ENCODE measurements at regions not wholly inside any gene's neighbourhood (a gene's known extent, or its start where the extent isn't known, plus 50 kb on each side); places are given as distances from the start of the nearest gene placed in this dataset.

DNA sequence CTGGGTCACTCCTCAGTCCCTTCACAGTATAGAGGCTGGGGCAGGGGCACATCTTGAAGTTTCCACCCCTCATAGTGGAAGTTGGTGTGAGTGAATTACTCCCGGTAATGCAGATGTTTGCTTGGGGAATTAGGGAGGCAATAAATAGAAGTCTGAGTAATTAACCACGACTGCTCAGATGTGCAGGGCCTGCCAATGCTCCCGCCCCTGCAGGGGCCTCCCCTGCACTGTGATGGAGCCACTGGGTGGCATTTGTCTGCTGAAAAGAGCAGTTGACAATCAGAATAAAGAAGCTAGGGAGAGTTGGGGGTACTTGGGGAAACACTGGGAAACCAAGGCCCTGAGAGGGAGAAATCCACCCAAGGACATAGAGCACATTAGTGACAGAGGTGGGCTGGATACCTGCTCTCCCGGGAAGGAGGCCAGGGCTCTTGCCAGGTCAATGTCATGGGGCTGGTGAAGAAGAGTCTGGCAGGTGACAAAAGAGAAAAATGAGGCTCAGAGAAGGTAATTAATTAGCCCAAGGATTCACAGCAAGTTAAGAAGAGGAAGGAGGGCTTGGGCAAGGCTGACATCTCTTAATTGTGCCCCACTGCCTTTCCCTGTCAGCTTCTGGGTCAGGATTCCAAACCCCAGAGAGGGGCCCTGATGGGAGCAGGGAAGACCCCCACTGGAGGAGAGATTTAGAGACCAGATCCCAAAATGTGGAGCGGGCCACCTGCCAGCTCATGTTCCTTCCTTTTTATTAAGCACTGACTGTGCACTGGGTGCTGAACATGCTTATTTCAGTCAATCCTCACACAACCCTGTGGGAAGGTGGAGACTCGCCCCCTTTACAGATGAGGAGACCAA, 436.2 kb downstream of the MATN1 start:
- peaks cover 0 to 22% of the 10 kb centered on the region in 2 donors for H3K27me3 ChIP-seq
- H3K36me3 ChIP-seq, result no peaks in the 10 kb centered on the region
- H3K4me3 ChIP-seq, result no peak overlapping the region
- no peaks in the 10 kb centered on the region for H3K4me1 ChIP-seq
- H3K27ac ChIP-seq, result no peak overlapping the region
- peak in 1 of 2 donors; percentile 21 for DNase-seq
- no peaks in the 10 kb centered on the region for H3K9me3 ChIP-seq
- intact Hi-C loops (cut with DNase I; ENCODE audit: low total_unique reads), result no loop called here
- TF ChIP-seq, protein P1, sequence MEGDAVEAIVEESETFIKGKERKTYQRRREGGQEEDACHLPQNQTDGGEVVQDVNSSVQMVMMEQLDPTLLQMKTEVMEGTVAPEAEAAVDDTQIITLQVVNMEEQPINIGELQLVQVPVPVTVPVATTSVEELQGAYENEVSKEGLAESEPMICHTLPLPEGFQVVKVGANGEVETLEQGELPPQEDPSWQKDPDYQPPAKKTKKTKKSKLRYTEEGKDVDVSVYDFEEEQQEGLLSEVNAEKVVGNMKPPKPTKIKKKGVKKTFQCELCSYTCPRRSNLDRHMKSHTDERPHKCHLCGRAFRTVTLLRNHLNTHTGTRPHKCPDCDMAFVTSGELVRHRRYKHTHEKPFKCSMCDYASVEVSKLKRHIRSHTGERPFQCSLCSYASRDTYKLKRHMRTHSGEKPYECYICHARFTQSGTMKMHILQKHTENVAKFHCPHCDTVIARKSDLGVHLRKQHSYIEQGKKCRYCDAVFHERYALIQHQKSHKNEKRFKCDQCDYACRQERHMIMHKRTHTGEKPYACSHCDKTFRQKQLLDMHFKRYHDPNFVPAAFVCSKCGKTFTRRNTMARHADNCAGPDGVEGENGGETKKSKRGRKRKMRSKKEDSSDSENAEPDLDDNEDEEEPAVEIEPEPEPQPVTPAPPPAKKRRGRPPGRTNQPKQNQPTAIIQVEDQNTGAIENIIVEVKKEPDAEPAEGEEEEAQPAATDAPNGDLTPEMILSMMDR (IDR thresholded peaks at IDR 0.05), result no peak

DNA sequence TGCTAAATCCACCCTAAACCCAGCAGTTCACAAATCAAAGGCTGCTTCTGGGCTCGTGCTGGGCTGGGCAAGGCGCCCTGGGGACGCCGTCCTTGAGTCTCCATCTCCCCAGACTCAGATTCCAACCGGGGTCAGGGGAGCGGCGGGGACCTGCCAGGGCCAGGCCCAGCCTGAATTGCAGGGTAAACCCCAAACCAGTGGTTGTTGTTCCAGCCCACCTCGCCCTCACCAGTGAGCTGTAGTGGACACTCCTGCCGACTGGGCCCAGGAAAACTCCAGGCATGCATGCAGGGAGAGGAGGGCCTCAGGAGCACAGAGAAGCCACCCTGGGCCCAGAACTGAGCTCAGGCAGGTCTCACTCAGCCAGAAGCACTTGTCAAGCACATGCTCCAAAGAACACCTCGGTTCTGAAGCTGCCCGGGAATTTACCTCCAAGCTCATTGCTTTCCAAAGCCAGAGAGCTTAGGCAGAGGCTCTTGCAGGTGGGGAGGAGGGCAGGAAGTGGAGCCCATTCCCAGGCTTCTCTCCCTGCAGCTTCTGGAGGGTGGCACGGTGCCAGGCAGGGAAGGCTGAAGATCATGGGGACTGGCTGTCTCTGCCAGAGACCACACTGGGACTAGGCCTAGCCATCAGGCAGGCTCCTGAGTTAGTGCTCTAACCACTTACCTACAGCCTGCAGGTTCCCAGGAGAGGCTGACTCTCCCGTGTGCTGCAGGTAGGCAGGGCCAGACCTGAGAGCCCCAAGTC, 437.0 kb downstream of the MATN1 start:
- Histone ChIP-seq H3K4me1 (no peaks in the 10 kb centered on the region), H3K4me3 (no peak overlapping the region), H3K27me3 (peaks cover 0 to 22% of the 10 kb centered on the region in 2 donors), H3K36me3 (no peaks in the 10 kb centered on the region), H3K9me3 (no peaks in the 10 kb centered on the region), H3K27ac (no peak overlapping the region)
- DNase-seq, result peak in 1 of 2 donors; percentile 54
- TF ChIP-seq, protein P1 (IDR thresholded peaks at IDR 0.05), result no peak
- intact Hi-C loops (cut with DNase I; ENCODE audit: low total_unique reads), result no loop called here

DNA sequence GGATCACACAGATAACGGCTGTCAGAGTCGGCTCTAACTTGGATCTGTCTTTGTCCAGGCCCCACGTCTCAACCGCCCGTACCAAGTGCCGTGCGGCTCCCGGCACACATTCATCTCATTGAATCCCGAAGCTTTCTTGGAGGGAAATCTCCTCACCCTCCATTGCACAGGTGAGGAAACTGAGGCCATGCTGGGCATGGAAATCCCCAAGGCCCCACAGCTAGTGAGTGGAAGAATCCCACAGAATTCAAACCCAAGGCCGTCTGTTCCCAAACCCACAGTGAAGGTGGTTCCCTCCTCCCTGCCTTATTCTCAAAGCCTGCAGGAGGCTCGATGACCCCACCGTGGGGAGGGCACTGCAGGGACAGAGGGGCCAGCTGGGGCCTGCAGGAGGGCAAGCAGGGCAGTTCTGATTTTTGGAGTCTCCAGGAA, 437.9 kb downstream of the MATN1 start:
- TF ChIP-seq, protein P1 (IDR thresholded peaks at IDR 0.05), result no peak
- H3K9me3 ChIP-seq, result no peaks in the 10 kb centered on the region
- intact Hi-C loops (cut with DNase I; ENCODE audit: low total_unique reads), result no loop called here
- no peak overlapping the region for H3K4me3 ChIP-seq
- H3K36me3 ChIP-seq, result no peaks in the 10 kb centered on the region
- H3K27me3 ChIP-seq, result peaks cover 0 to 22% of the 10 kb centered on the region in 2 donors
- no peaks in the 10 kb centered on the region for H3K4me1 ChIP-seq
- no peak overlapping the region for H3K27ac ChIP-seq
- peak in 1 of 2 donors; percentile 27 for DNase-seq

DNA sequence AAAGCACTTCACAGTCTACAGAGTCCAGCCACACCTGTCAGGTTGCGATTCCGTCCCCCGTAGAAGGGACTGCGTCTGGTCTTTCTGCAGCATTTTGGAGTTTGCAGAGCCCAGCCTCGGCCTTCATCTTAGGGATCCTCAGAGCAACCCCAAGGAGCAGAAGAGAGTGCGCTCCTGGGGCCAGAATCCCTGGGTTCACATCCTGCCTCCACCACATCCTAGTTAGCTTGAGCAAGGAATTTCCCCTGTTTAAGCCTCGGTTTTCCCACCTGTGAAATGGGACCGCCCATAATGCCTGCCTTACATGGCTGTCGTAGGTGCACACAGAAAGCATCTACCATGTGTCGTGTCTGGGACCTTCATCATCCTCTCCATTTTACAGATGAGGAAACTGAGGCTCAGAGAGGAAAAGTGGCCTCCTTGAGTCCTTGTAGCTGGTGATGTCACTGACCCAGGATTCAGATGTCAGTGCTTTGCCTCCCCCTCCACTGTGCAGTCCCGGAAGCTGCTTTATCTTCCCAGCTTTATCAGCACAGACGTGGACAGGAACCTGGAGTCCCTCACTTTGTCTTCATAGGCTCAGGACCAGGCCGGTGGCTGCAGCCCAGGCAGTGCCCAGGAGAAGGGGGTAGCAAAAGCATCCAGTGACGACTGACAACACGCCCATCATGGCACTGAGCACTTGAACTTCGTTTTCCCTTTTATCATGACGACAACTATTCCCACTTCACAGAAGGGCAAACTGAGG, 438.5 kb downstream of the MATN1 start:
- Histone ChIP-seq H3K27me3 (peaks cover 0 to 21% of the 10 kb centered on the region in 2 donors), H3K36me3 (no peaks in the 10 kb centered on the region), H3K4me3 (no peak overlapping the region), H3K9me3 (no peaks in the 10 kb centered on the region), H3K27ac (no peak overlapping the region), H3K4me1 (no peaks in the 10 kb centered on the region)
- peak in 1 of 2 donors; percentile 35 for DNase-seq
- intact Hi-C loops (cut with DNase I; ENCODE audit: low total_unique reads), result no loop called here
- TF ChIP-seq, protein P1 (IDR thresholded peaks at IDR 0.05), result no peak

DNA sequence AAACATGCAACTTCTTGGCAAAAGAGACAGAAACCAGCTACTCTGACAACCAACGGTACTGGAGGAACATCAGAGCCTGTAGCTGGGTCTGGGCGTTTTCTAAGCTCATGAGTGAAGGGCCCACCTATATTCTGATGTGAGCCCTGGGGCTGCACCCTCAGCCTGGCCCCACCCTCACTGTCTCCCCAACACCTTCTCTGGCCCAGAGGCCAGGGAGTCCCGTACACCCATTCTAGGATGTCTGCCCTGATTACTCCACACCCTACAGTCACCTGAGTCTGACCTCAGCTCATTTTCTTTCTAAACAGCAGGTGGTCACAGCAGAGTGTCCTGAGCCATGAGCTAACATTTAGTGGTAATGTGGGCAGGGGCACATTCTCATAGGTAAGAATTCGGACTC, 439.2 kb downstream of the MATN1 start:
- no peak overlapping the region for H3K27ac ChIP-seq
- TF ChIP-seq, protein P1 (IDR thresholded peaks at IDR 0.05), result no peak
- DNase-seq, result peak in 1 of 2 donors; percentile 38
- intact Hi-C loops (cut with DNase I; ENCODE audit: low total_unique reads), result no loop called here
- no peaks in the 10 kb centered on the region for H3K9me3 ChIP-seq
- H3K4me1 ChIP-seq, result no peaks in the 10 kb centered on the region
- H3K36me3 ChIP-seq, result no peaks in the 10 kb centered on the region
- H3K27me3 ChIP-seq, result peaks cover 0 to 16% of the 10 kb centered on the region in 2 donors
- H3K4me3 ChIP-seq, result no peak overlapping the region

All from tibial artery (tissue), 4 donors.